ENCODE measurements at regions not wholly inside any gene's neighbourhood (a gene's known extent, or its start where the extent isn't known, plus 50 kb on each side); places are given as distances from the start of the nearest gene placed in this dataset.

DNA sequence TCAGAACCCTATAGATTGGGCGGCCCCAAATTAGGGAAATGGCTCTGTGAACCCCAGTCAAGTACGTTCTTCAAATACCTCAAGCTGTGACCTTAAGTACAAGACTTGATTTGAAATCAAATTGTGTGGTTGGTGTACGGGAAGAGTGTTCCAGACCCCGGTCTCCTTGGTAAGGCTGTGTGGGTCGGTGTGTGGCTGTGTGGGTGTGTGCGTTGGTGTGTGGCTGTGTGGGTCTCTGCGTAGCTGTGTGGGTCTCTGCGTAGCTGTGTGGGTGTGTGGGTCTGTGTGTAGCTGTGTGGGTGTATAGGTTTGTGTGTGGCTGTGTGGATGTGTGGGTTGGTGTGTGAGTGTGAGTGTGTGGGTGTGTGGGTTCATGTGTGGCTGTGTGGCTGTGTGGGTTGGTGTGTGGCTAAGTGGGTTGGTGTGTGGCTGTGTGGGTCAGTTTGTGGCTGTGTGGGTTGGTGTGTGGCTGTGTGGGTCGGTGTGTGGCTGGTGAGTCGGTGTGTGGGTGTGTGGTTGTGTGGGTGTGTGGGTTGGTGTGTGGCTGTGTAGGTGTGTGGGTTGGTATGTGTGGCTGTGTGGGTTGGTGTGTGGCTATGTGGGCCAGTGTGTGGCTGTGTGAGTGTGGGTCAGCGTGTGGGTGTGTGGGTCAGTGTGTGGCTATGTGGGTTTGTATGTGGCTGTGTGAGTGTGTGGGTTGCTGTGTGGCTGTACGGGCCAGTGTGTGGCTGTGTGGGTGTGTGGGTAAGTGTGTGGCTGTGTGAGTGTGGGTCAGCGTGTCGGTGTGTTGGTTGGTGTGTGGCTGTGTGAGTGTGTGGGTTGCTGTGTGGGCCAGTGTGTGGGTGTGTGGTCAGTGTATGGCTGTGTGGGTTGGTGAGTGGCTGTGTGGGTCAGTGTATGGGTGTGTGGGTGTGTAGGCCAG, 238.7 kb upstream of the ZFHX3 start:
- Histone ChIP-seq H4K20me1 (ENCODE audit: low read length) (no peaks in the 10 kb centered on the region), H3K79me2 (ENCODE audit: low read length) (no peaks in the 10 kb centered on the region), H3K36me3 (ENCODE audit: low read depth, low read length) (no peaks in the 10 kb centered on the region), H3K27me3 (ENCODE audit: low read length) (peaks cover 27% of the 10 kb centered on the region), H3K27ac (ENCODE audit: low read length) (no peak overlapping the region), H3K4me2 (ENCODE audit: low read length) (no peak overlapping the region), H3K4me1 (ENCODE audit: insufficient read depth, low read length) (no peaks in the 10 kb centered on the region), H3K9me2 (replicated peaks; ENCODE audit: low read length) (no peaks in the 10 kb centered on the region), H3F3A (ENCODE audit: low read length, unreplicated experiment) (no peaks in the 10 kb centered on the region), H3K9me3 (ENCODE audit: low read length) (no peaks in the 10 kb centered on the region), H2AFZ (ENCODE audit: low read length) (no peak overlapping the region), H3K9ac (ENCODE audit: low read length) (no peak overlapping the region), H3K4me3 (ENCODE audit: low read length) (no peak overlapping the region)
- ATAC-seq: no peak
- ChIA-PET CTCF (no interaction called here), POLR2A (ENCODE audit: unreplicated experiment) (no interaction called here)
- TF ChIP-seq EZH2 (IDR thresholded peaks at IDR 0.05; ENCODE audit: low read length, unreplicated experiment) (no peak), EZH2phosphoT487 (IDR thresholded peaks at IDR 0.05; ENCODE audit: borderline replicate concordance, low read length) (no peak)
- TF ChIP-seq, protein P1, sequence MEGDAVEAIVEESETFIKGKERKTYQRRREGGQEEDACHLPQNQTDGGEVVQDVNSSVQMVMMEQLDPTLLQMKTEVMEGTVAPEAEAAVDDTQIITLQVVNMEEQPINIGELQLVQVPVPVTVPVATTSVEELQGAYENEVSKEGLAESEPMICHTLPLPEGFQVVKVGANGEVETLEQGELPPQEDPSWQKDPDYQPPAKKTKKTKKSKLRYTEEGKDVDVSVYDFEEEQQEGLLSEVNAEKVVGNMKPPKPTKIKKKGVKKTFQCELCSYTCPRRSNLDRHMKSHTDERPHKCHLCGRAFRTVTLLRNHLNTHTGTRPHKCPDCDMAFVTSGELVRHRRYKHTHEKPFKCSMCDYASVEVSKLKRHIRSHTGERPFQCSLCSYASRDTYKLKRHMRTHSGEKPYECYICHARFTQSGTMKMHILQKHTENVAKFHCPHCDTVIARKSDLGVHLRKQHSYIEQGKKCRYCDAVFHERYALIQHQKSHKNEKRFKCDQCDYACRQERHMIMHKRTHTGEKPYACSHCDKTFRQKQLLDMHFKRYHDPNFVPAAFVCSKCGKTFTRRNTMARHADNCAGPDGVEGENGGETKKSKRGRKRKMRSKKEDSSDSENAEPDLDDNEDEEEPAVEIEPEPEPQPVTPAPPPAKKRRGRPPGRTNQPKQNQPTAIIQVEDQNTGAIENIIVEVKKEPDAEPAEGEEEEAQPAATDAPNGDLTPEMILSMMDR (conservative IDR thresholded peaks at IDR 0.05; ENCODE audit: low read depth, low read length): no peak
- intact Hi-C loops (cut with micrococcal nuclease): no loop called here
- DNase-seq: no peak
- BruUV-seq (replicated peaks): no TSS peak

DNA sequence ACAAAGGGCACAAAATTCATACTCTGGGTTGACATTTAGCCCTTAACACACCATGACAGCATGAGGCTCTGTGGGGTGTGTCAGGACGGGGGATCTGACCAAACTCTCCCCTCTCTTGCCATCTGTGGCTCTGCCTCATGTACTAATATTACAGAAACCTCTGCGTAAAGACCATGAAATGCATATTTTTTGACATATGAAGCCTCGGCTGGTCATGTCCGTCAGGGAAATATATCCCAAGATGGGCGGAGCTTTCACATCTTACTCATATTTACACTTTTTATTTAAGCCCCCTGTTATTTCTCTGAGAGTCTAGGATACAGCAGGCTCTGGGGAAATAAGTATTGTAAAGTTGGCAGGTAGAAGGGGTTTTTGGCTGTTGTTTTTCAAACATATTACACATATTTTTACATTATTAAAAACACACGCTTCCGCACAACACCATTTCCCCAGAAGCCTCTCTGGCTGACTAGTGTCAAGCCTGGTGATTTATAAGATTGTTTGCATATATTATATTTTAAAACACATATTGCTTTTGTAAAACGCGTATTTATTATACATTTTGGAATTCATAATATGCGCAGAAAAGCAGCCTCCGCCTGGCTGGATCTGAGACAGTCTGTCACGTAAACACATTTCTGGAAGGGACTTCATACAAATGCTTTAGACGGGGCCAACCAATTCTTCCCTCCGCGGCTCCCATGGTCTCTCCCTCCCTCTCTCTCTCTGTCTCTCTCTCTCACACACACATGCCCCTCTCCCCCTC, 237.7 kb upstream of the ZFHX3 start:
- no peaks in the 10 kb centered on the region for H4K20me1 ChIP-seq (ENCODE audit: low read length)
- DNase-seq (no peak), ATAC-seq (no peak)
- peaks cover 21% of the 10 kb centered on the region for H3K27me3 ChIP-seq (ENCODE audit: low read length)
- H3K4me3 ChIP-seq (ENCODE audit: low read length): no peak overlapping the region
- no peaks in the 10 kb centered on the region for H3K9me2 ChIP-seq (replicated peaks; ENCODE audit: low read length)
- no peaks in the 10 kb centered on the region for H3F3A ChIP-seq (ENCODE audit: low read length, unreplicated experiment)
- TF ChIP-seq EZH2phosphoT487 (IDR thresholded peaks at IDR 0.05; ENCODE audit: borderline replicate concordance, low read length) (no peak), EZH2 (IDR thresholded peaks at IDR 0.05; ENCODE audit: low read length, unreplicated experiment) (no peak)
- TF ChIP-seq, protein P1 (conservative IDR thresholded peaks at IDR 0.05; ENCODE audit: low read depth, low read length): no peak
- no peaks in the 10 kb centered on the region for H3K9me3 ChIP-seq (ENCODE audit: low read length)
- no peak overlapping the region for H3K4me2 ChIP-seq (ENCODE audit: low read length)
- intact Hi-C loops (cut with micrococcal nuclease): no loop called here
- POLR2A ChIA-PET (ENCODE audit: unreplicated experiment): no interaction called here
- no peak overlapping the region for H2AFZ ChIP-seq (ENCODE audit: low read length)
- H3K27ac ChIP-seq (ENCODE audit: low read length): no peak overlapping the region
- no peaks in the 10 kb centered on the region for H3K36me3 ChIP-seq (ENCODE audit: low read depth, low read length)
- CTCF ChIA-PET: no interaction called here
- BruUV-seq (replicated peaks): no TSS peak
- H3K4me1 ChIP-seq (ENCODE audit: insufficient read depth, low read length): no peaks in the 10 kb centered on the region
- H3K79me2 ChIP-seq (ENCODE audit: low read length): no peaks in the 10 kb centered on the region
- no peak overlapping the region for H3K9ac ChIP-seq (ENCODE audit: low read length)

Data from PC-3 (cell line).